Parathyroid adenoma (tissue), 2 donors: ENCODE measurements at regions not wholly inside any gene's neighbourhood (a gene's known extent, or its start where the extent isn't known, plus 50 kb on each side); places are given as distances from the start of the nearest gene placed in this dataset.

ENCODE experiments used
- H2AFZ ChIP-seq: fragments of 300-600 bp; sonication (generic); one replicate; pipeline ENCODE4 v1.7.0; 2017; ENCODE audit warnings: antibody characterized with exemption, mild to moderate bottlenecking
- H3K27ac ChIP-seq: fragments of 300-600 bp; sonication (generic); one replicate; pipeline ENCODE4 v1.7.0; 2017
- H3K27me3 ChIP-seq: fragments of 300-600 bp; sonication (generic); one replicate; pipeline ENCODE4 v1.7.0; 2017; ENCODE audit warnings: low read length; ENCODE audit not compliant: control insufficient read depth, insufficient read depth
- H3K36me3 ChIP-seq: fragments of 300-600 bp; sonication (generic); one replicate; pipeline ENCODE4 v1.7.0; 2017; ENCODE audit warnings: low read length; ENCODE audit not compliant: control insufficient read depth, insufficient read depth
- H3K4me1 ChIP-seq: fragments of 300-600 bp; sonication (generic); one replicate; pipeline ENCODE4 v1.7.0; 2017; ENCODE audit warnings: control low read depth
- H3K4me2 ChIP-seq: fragments of 300-600 bp; sonication (generic); one replicate; pipeline ENCODE4 v1.7.0; 2017; ENCODE audit warnings: low read length
- H3K4me3 ChIP-seq: fragments of 300-600 bp; sonication (generic); one replicate; pipeline ENCODE4 v1.7.0; 2017; ENCODE audit warnings: low read depth, low read length
- H3K79me2 ChIP-seq: fragments of 300-600 bp; sonication (generic); one replicate; pipeline ENCODE4 v1.7.0; 2017; ENCODE audit warnings: control low read depth
- H3K9ac ChIP-seq: fragments of 300-600 bp; sonication (generic); one replicate; pipeline ENCODE4 v1.7.0; 2017; ENCODE audit warnings: mild to moderate bottlenecking
- H3K9me3 ChIP-seq: fragments of 300-600 bp; sonication (generic); one replicate; pipeline ENCODE4 v1.7.0; 2017; ENCODE audit warnings: low read length; ENCODE audit not compliant: control insufficient read depth
- TF ChIP-seq, protein P1 (sequence below): fragments of 300-600 bp; sonication (generic); IDR thresholded peaks from one replicate; pipeline ENCODE4 v1.7.0; 2017; ENCODE audit warnings: antibody characterized with exemption, mild to moderate bottlenecking
- donor health status: primary hyperparathyroidism.

DNA sequence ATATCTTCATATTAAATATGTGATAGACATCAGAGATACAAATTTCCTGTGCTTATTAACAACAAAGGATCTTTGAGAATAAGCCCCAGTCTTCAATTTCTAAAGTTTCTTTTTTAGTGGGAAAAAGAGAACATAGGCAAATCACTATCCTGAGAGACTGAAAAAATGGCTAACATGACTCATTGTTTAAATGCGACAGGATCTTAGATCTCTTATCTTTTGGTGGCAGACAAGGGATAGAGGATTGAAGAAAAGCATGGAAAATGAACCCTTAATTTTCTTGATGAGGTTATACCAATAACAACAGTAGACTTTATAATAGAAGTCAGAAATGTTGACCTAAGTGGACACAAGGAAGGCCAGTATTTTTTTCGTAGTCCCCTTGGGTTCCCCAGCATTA is 178.6 kb upstream of the MAP3K7 start:
- H3K79me2 ChIP-seq, result no peaks in the 10 kb centered on the region
- no peaks in the 10 kb centered on the region for H3K27me3 ChIP-seq
- H3K27ac ChIP-seq, result no peak overlapping the region
- no peak overlapping the region for H2AFZ ChIP-seq
- no peaks in the 10 kb centered on the region for H3K4me1 ChIP-seq
- H3K4me3 ChIP-seq, result no peak overlapping the region
- H3K9ac ChIP-seq, result no peak overlapping the region
- H3K36me3 ChIP-seq, result no peaks in the 10 kb centered on the region
- TF ChIP-seq, protein P1, sequence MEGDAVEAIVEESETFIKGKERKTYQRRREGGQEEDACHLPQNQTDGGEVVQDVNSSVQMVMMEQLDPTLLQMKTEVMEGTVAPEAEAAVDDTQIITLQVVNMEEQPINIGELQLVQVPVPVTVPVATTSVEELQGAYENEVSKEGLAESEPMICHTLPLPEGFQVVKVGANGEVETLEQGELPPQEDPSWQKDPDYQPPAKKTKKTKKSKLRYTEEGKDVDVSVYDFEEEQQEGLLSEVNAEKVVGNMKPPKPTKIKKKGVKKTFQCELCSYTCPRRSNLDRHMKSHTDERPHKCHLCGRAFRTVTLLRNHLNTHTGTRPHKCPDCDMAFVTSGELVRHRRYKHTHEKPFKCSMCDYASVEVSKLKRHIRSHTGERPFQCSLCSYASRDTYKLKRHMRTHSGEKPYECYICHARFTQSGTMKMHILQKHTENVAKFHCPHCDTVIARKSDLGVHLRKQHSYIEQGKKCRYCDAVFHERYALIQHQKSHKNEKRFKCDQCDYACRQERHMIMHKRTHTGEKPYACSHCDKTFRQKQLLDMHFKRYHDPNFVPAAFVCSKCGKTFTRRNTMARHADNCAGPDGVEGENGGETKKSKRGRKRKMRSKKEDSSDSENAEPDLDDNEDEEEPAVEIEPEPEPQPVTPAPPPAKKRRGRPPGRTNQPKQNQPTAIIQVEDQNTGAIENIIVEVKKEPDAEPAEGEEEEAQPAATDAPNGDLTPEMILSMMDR, result no peak
- no peak overlapping the region for H3K4me2 ChIP-seq
- no peaks in the 10 kb centered on the region for H3K9me3 ChIP-seq

DNA sequence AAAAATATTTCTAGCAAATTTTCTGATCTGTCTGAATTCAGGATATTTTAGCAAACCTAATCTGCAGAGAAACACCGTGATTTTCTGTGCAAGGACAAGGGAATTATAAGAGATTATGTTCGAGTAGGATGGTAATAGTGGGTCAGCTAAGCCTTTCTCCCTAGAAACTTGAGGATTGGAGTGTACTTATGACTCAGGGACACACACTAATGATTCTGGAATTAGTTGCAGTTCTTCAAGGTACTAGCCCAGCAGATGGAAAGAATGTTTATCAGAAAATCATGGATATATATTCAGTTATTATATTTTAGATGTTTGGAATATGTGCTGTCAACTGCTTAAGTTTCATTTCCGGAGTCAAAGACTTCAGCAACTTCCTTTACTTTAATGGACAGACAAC is 177.1 kb upstream of the MAP3K7 start:
- Histone ChIP-seq H3K9ac (no peak overlapping the region), H3K27ac (no peak overlapping the region), H3K4me2 (no peak overlapping the region), H3K36me3 (no peaks in the 10 kb centered on the region), H2AFZ (no peak overlapping the region), H3K4me3 (no peak overlapping the region), H3K27me3 (no peaks in the 10 kb centered on the region), H3K4me1 (no peaks in the 10 kb centered on the region), H3K79me2 (no peaks in the 10 kb centered on the region), H3K9me3 (no peaks in the 10 kb centered on the region)
- TF ChIP-seq, protein P1, result no peak

DNA sequence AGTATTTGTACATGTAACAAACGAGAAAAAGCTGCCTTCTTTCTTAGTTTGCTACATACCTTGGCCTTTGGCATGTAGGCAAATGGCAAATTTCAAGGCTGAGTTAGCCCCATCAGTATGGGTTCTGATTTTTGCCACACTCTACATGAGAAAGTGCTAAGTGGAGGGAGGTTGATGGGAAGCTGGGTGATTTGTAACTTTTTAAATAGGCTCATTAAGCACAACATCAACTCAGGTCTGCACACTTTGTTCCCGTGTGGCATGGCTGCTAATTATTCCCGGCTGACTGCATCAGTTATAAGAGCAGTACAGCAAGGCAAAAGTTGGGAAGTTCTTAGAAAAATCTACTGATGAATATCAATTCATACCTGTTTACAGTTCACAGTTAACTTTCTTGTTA is 172.8 kb upstream of the MAP3K7 start:
- Histone ChIP-seq H3K4me2 (no peak overlapping the region), H2AFZ (no peak overlapping the region)
- TF ChIP-seq, protein P1, result no peak

DNA sequence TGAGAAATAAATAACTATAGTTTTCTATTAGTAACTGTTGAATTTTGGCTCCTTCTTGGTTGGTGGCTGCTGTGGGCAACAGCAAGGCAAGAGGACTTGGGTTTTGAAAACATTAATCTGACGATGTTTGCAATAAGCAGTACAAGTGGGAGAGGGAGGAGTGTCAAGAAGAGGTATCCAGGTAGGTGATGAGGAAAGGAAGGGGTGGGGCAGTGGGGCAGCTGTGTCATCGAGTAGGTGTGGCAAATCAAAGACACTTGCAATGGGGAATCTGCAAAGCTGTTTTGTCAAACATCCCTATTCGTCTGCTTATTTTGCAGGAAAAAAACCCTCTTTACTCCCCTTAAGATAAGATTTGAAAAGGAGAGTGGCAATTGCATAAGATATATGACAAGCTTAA is 171.9 kb upstream of the MAP3K7 start:
- TF ChIP-seq, protein P1, result no peak
- Histone ChIP-seq H3K36me3 (no peaks in the 10 kb centered on the region), H3K27ac (no peak overlapping the region)

More for the DNA sequence above, 172.8 kb upstream of the MAP3K7 start:
- no peak overlapping the region for H3K4me3 ChIP-seq
- no peaks in the 10 kb centered on the region for H3K27me3 ChIP-seq
- no peaks in the 10 kb centered on the region for H3K36me3 ChIP-seq
- H3K9ac ChIP-seq, result no peak overlapping the region
- H3K9me3 ChIP-seq, result no peaks in the 10 kb centered on the region
- H3K79me2 ChIP-seq, result no peaks in the 10 kb centered on the region
- no peaks in the 10 kb centered on the region for H3K4me1 ChIP-seq
- no peak overlapping the region for H3K27ac ChIP-seq

DNA sequence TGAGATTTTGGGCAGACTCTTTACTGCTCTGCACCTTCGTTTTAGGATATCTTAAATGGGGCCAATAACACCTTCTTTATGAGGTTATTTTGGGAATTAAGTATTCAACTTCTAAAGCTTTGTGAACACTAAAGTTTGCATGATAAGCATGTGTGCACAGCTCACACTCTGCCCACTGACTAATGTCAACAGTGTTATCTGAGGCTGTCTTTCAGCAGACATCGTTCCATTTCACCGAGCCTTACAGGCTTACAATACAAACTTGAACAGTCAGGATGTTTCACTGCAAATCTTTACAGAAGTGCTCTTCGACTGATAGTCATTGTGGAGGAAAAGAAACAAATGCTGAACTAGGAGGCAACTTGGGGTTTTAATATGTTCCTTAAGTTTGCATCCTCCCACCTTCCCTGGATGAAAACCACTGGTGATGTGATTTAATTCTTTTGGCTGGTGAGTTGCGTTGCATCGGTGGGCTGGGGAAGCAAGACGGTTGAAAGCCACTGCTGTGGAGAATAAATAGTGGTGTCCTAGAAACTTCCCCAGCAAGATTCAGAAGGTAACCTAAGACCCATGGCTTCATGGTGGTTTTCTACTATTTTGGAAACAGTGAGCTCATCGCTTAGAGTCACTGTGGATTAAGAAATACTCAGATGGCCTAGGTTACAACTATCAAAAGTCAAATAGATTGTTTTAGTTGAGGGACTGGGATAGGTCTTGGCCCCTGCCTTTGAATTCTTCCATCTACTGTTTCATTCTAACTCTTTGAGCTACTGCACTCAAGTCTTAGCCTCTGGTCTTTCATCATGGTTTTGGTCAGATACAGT is 167.2 kb upstream of the MAP3K7 start:
- no peak overlapping the region for H3K9ac ChIP-seq
- no peaks in the 10 kb centered on the region for H3K27me3 ChIP-seq
- H3K79me2 ChIP-seq, result no peaks in the 10 kb centered on the region
- no peak overlapping the region for H3K4me3 ChIP-seq
- H3K4me1 ChIP-seq, result no peaks in the 10 kb centered on the region
- no peak overlapping the region for H3K4me2 ChIP-seq
- H3K36me3 ChIP-seq, result no peaks in the 10 kb centered on the region
- H3K27ac ChIP-seq, result no peak overlapping the region
- H2AFZ ChIP-seq, result no peak overlapping the region
- TF ChIP-seq, protein P1, result no peak
- no peaks in the 10 kb centered on the region for H3K9me3 ChIP-seq

More for the DNA sequence above, 171.9 kb upstream of the MAP3K7 start:
- Histone ChIP-seq H3K79me2 (no peaks in the 10 kb centered on the region), H3K9me3 (no peaks in the 10 kb centered on the region), H3K4me2 (no peak overlapping the region), H3K27me3 (no peaks in the 10 kb centered on the region), H2AFZ (no peak overlapping the region), H3K4me3 (no peak overlapping the region), H3K4me1 (no peaks in the 10 kb centered on the region), H3K9ac (no peak overlapping the region)
